IMR-90 (cell line): ENCODE measurements at regions not wholly inside any gene's neighbourhood (a gene's known extent, or its start where the extent isn't known, plus 50 kb on each side); places are given as distances from the start of the nearest gene placed in this dataset.

ENCODE experiments used
- ATAC-seq: fragments of 200-7000 bp; cut with Tn5 transposase; 2 replicates; pipeline ENCODE4 v1.9.1; 2020; ENCODE audit warnings: low read depth, mild to moderate bottlenecking, moderate library complexity
- BruUV-seq: library from RNA; stranded (reverse); fragments of 400-500 nt; replicated peaks from 2 replicates; lab custom pipeline; 2021; lab: Mats Ljungman, UMichigan
- CTCF ChIA-PET: fragments of 300-600 bp; formaldehyde crosslinking; extraction: SDS; loops from one replicate; lab custom pipeline; 2021; ENCODE audit warnings: antibody characterized with exemption; lab: Yijun Ruan, JAX
- POLR2A ChIA-PET: fragments of 300-600 bp; sonication (Branson Sonifier 250); formaldehyde crosslinking; loops from one replicate; lab custom pipeline; 2022; ENCODE audit warnings: antibody characterized with exemption; ENCODE audit not compliant: unreplicated experiment; lab: Charles Lee
- DNase-seq: peaks from one replicate; pipeline ENCODE4 v3.0.0; 2013
- H2AFZ ChIP-seq: replicated peaks from 2 replicates; pipeline ENCODE3; 2013; ENCODE audit warnings: low read length, mild to moderate bottlenecking; ENCODE audit not compliant: poor library complexity
- H2AK5ac ChIP-seq: 2 replicates; pipeline ENCODE4 v1.6.1; 2013; ENCODE audit warnings: low read depth, low read length, inconsistent platforms
- H2AK9ac ChIP-seq: replicated peaks from 2 replicates; pipeline ENCODE3; 2013; ENCODE audit warnings: mild to moderate bottlenecking, low read depth, low read length, moderate library complexity; ENCODE audit not compliant: poor library complexity
- H2BK120ac ChIP-seq: 2 replicates; pipeline ENCODE4 v1.6.1; 2013; ENCODE audit warnings: low read depth, low read length, inconsistent platforms
- H2BK15ac ChIP-seq: 3 replicates; pipeline ENCODE4 v1.6.1; 2013; ENCODE audit warnings: low read depth, low read length, inconsistent platforms
- H2BK20ac ChIP-seq: 2 replicates; pipeline ENCODE4 v1.6.1; 2013; ENCODE audit warnings: low read depth, mild to moderate bottlenecking, inconsistent platforms, low read length, moderate library complexity
- H2BK5ac ChIP-seq: 2 replicates; pipeline ENCODE4 v1.6.1; 2013; ENCODE audit warnings: mild to moderate bottlenecking, low read depth, low read length, inconsistent platforms; ENCODE audit not compliant: poor library complexity, severe bottlenecking
- H3K14ac ChIP-seq: replicated peaks from 2 replicates; pipeline ENCODE4 v1.6.1; 2013; ENCODE audit warnings: low read depth, low read length, inconsistent platforms
- H3K18ac ChIP-seq: 2 replicates; pipeline ENCODE4 v1.6.1; 2013; ENCODE audit warnings: low read depth, low read length, control low read depth
- H3K23ac ChIP-seq: 2 replicates; pipeline ENCODE4 v1.6.1; 2013; ENCODE audit warnings: low read depth, low read length, inconsistent platforms
- H3K27ac ChIP-seq: 2 replicates; pipeline ENCODE4 v1.5.1; 2013; ENCODE audit warnings: mild to moderate bottlenecking, control low read depth, low read length; ENCODE audit not compliant: insufficient read depth
- H3K27me3 ChIP-seq: 2 replicates; pipeline ENCODE4 v1.6.1; 2013; ENCODE audit warnings: low read length; ENCODE audit not compliant: control insufficient read depth, insufficient read depth
- H3K36me3 ChIP-seq: 2 replicates; pipeline ENCODE4 v1.6.1; 2013; ENCODE audit warnings: low read length, mixed read lengths; ENCODE audit not compliant: control insufficient read depth, insufficient read depth
- H3K4ac ChIP-seq: 2 replicates; pipeline ENCODE4 v1.6.1; 2013; ENCODE audit warnings: low read depth, low read length, inconsistent platforms
- H3K4me1 ChIP-seq: 2 replicates; pipeline ENCODE4 v1.6.1; 2013; ENCODE audit warnings: low read length, mixed read lengths; ENCODE audit not compliant: control insufficient read depth, insufficient read depth
- H3K4me2 ChIP-seq: 2 replicates; pipeline ENCODE4 v1.6.1; 2013; ENCODE audit warnings: low read depth, mild to moderate bottlenecking, control low read depth, low read length, moderate library complexity
- H3K4me3 ChIP-seq: 2 replicates; pipeline ENCODE4 v1.5.1; 2013; ENCODE audit warnings: low read depth, mild to moderate bottlenecking, control low read depth, low read length, moderate library complexity; ENCODE audit not compliant: insufficient read depth
- H3K56ac ChIP-seq: 2 replicates; pipeline ENCODE4 v1.6.1; 2013; ENCODE audit warnings: low read length, inconsistent platforms; ENCODE audit not compliant: insufficient read depth; ENCODE audit errors: extremely low read depth
- H3K79me1 ChIP-seq, 2 experiments: 2 replicates each; pipeline ENCODE4 v1.6.1; 2013; ENCODE audit warnings: low read length in 2 of 2, inconsistent platforms in 1 of 2, low read depth in 1 of 2
- H3K9ac ChIP-seq: 2 replicates; pipeline ENCODE4 v1.6.1; 2013; ENCODE audit warnings: low read depth, low read length, control low read depth
- H3K9me1 ChIP-seq: 2 replicates; pipeline ENCODE4 v1.6.1; 2013; ENCODE audit warnings: low read length, inconsistent platforms; ENCODE audit not compliant: insufficient read depth
- H3K9me3 ChIP-seq: 2 replicates; pipeline ENCODE4 v1.6.1; 2013; ENCODE audit warnings: low read length; ENCODE audit not compliant: control insufficient read depth, insufficient read depth
- H4K20me1 ChIP-seq: 2 replicates; pipeline ENCODE4 v1.6.1; 2013; ENCODE audit warnings: low read length, inconsistent platforms; ENCODE audit not compliant: insufficient read depth
- H4K5ac ChIP-seq: 2 replicates; pipeline ENCODE4 v1.6.1; 2013; ENCODE audit warnings: mild to moderate bottlenecking, low read depth, low read length, control low read depth
- H4K8ac ChIP-seq, 2 experiments: 2 replicates each; pipeline ENCODE4 v1.6.1; 2013; ENCODE audit warnings: low read depth in 2 of 2, low read length in 2 of 2, control low read depth in 1 of 2, inconsistent platforms in 1 of 2
- H4K91ac ChIP-seq: 2 replicates; pipeline ENCODE4 v1.6.1; 2013; ENCODE audit warnings: low read depth, low read length, inconsistent platforms; ENCODE audit not compliant: insufficient read depth
- BHLHE40 ChIP-seq: fragments of 150-350 bp; IDR thresholded peaks from 2 replicates; pipeline ENCODE4 v1.6.1; 2016; ENCODE audit warnings: mild to moderate bottlenecking, low read depth, low read length
- CEBPB ChIP-seq: IDR thresholded peaks from 2 replicates; pipeline ENCODE4 v1.6.1; 2012; ENCODE audit warnings: low read depth, low read length, improper control_type of control experiment
- CHD1 ChIP-seq: IDR thresholded peaks from 2 replicates; pipeline ENCODE4 v1.6.1; 2012; ENCODE audit warnings: low read depth, low read length, improper control_type of control experiment
- FOS ChIP-seq: fragments of 150-350 bp; IDR thresholded peaks from 2 replicates; pipeline ENCODE4 v1.6.1; 2016; ENCODE audit warnings: low read depth, low read length
- MAFK ChIP-seq: IDR thresholded peaks from 2 replicates; pipeline ENCODE4 v1.6.1; 2012; ENCODE audit warnings: low read depth, low read length, improper control_type of control experiment
- MAZ ChIP-seq: IDR thresholded peaks from 2 replicates; pipeline ENCODE4 v1.6.1; 2012; ENCODE audit warnings: low read depth, mild to moderate bottlenecking, low read length, improper control_type of control experiment, moderate library complexity, borderline replicate concordance
- MXI1 ChIP-seq: IDR thresholded peaks from 2 replicates; pipeline ENCODE4 v1.6.1; 2012; ENCODE audit warnings: low read depth, mild to moderate bottlenecking, low read length, moderate library complexity, borderline replicate concordance
- NFE2L2 ChIP-seq: fragments of 150-350 bp; IDR thresholded peaks from 2 replicates; pipeline ENCODE4 v1.6.1; 2016; ENCODE audit warnings: low read depth, mild to moderate bottlenecking, low read length
- POLR2A ChIP-seq: IDR thresholded peaks from 2 replicates; pipeline ENCODE4 v1.6.1; 2012; ENCODE audit warnings: mild to moderate bottlenecking, low read depth, low read length
- RAD21 ChIP-seq: IDR thresholded peaks from 2 replicates; pipeline ENCODE4 v1.6.1; 2012; ENCODE audit warnings: low read length, improper control_type of control experiment
- RCOR1 ChIP-seq: IDR thresholded peaks from 2 replicates; pipeline ENCODE4 v1.6.1; 2012; ENCODE audit warnings: mild to moderate bottlenecking, low read length, improper control_type of control experiment; ENCODE audit not compliant: insufficient replicate concordance
- RFX5 ChIP-seq: IDR thresholded peaks from 2 replicates; pipeline ENCODE4 v1.8.0; 2012; ENCODE audit warnings: low read depth, mild to moderate bottlenecking, low read length, moderate library complexity
- SMC3 ChIP-seq: fragments of 150-350 bp; IDR thresholded peaks from 2 replicates; pipeline ENCODE4 v1.6.1; 2016; ENCODE audit warnings: low read depth, mild to moderate bottlenecking, antibody characterized with exemption, low read length, moderate library complexity
- WGBS, 2 experiments: methylation state at CpG; one replicate each; pipeline versions ENCODE4 v1.1.5 to v1.1.7; 2013; ENCODE audit warnings: missing lambda C conversion rate in 2 of 2; ENCODE audit not compliant: insufficient read length in 1 of 2; ENCODE audit errors: extremely low coverage in 2 of 2; 5-methylcytosine and 5-hydroxymethylcytosine counted together
- dilution Hi-C: fragments of 300-500 bp; cut with HindIII; formaldehyde crosslinking; loops from one replicate; pipeline ENCODE4 v1.14.3; 2018; ENCODE audit warnings: low sequenced_read_pairs; ENCODE audit not compliant: unreplicated experiment
- in situ Hi-C: fragments of 300-500 bp; cut with MboI; formaldehyde crosslinking; loops from 3 replicates; pipeline ENCODE4 v1.14.3; 2019; ENCODE audit warnings: low sequenced_read_pairs, inconsistent platforms, mixed read lengths
- intact Hi-C: fragments of 100-400 bp; cut with micrococcal nuclease; formaldehyde crosslinking; loops from 2 replicates; pipeline ENCODE4 v1.10.0; 2022
- TF ChIP-seq, protein P1 (sequence below): fragments of 150-350 bp; IDR thresholded peaks from 2 replicates; pipeline ENCODE4 v1.6.1; 2017; ENCODE audit warnings: mild to moderate bottlenecking, antibody characterized with exemption, low read length, low read depth
- TF ChIP-seq, protein P2 (sequence below): fragments of 150-350 bp; IDR thresholded peaks from 2 replicates; pipeline ENCODE4 v1.6.1; 2016; ENCODE audit warnings: low read depth, mild to moderate bottlenecking, low read length, moderate library complexity, borderline replicate concordance
- TF ChIP-seq, protein P3 (sequence below): conservative IDR thresholded peaks from 2 replicates; pipeline ENCODE4 v1.5.1; 2012; ENCODE audit warnings: mild to moderate bottlenecking, low read depth, low read length, improper control_type of control experiment

DNA sequence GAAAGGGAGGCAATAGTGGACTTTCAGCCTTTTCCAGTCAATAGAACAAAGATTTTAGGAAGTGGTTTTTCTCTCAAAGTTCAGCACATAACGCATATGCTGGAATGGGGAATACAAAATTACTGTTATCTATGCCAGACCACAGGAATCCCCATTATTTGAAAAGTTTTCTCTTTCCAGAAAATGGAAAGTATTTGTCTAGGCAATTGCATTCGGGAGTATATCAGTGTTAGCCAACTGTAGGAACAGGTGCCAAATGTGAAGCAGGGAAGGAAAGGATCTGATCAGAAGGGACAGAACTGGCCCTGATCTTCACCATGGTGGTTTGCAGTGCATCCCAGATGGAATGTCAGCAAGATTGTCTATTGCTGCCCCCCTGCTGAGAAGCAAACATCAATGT lies 213.6 kb downstream of the CPE start:
- Histone ChIP-seq H2BK20ac (no peak overlapping the region), H2BK15ac (no peak overlapping the region), H3K14ac (no peak overlapping the region), H4K20me1 (no peaks in the 10 kb centered on the region), H3K4me2 (no peak overlapping the region), H3K23ac (no peak overlapping the region), H2AK5ac (no peak overlapping the region), H4K8ac (no peak overlapping the region), H3K4ac (no peak overlapping the region), H4K91ac (no peak overlapping the region), H3K27me3 (no peaks in the 10 kb centered on the region), H3K9me1 (no peaks in the 10 kb centered on the region), H3K27ac (no peak overlapping the region), H2BK120ac (no peak overlapping the region), H3K4me3 (no peak overlapping the region), H3K36me3 (no peaks in the 10 kb centered on the region), H3K79me1 (no peaks in the 10 kb centered on the region), H3K4me1 (no peaks in the 10 kb centered on the region), H3K9ac (no peak overlapping the region), H3K56ac (no peak overlapping the region), H3K9me3 (peaks cover 6% of the 10 kb centered on the region), H2BK5ac (no peak overlapping the region), H3K18ac (no peak overlapping the region), H2AK9ac (no peak overlapping the region), H4K5ac (no peak overlapping the region), H2AFZ (no peak overlapping the region)
- ChIA-PET CTCF (no interaction called here), POLR2A (no interaction called here)
- dilution Hi-C loops (no loop called here), in situ Hi-C loops (no loop called here), intact Hi-C loops (no loop called here)
- DNase-seq = no peak
- 43% methylated on average over 1 of the region's 2 CpGs; no CpG with 5 or more reads in 1 of the 2 experiments for WGBS, 2 experiments
- TF ChIP-seq, protein P1, sequence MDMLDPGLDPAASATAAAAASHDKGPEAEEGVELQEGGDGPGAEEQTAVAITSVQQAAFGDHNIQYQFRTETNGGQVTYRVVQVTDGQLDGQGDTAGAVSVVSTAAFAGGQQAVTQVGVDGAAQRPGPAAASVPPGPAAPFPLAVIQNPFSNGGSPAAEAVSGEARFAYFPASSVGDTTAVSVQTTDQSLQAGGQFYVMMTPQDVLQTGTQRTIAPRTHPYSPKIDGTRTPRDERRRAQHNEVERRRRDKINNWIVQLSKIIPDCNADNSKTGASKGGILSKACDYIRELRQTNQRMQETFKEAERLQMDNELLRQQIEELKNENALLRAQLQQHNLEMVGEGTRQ = no peak
- TF ChIP-seq FOS = no peak
- no peak for TF ChIP-seq BHLHE40
- TF ChIP-seq, protein P2, sequence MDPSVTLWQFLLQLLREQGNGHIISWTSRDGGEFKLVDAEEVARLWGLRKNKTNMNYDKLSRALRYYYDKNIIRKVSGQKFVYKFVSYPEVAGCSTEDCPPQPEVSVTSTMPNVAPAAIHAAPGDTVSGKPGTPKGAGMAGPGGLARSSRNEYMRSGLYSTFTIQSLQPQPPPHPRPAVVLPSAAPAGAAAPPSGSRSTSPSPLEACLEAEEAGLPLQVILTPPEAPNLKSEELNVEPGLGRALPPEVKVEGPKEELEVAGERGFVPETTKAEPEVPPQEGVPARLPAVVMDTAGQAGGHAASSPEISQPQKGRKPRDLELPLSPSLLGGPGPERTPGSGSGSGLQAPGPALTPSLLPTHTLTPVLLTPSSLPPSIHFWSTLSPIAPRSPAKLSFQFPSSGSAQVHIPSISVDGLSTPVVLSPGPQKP = no peak
- no peak for TF ChIP-seq MAZ
- no peak for TF ChIP-seq RFX5
- no peak for TF ChIP-seq MAFK
- TF ChIP-seq, protein P3, sequence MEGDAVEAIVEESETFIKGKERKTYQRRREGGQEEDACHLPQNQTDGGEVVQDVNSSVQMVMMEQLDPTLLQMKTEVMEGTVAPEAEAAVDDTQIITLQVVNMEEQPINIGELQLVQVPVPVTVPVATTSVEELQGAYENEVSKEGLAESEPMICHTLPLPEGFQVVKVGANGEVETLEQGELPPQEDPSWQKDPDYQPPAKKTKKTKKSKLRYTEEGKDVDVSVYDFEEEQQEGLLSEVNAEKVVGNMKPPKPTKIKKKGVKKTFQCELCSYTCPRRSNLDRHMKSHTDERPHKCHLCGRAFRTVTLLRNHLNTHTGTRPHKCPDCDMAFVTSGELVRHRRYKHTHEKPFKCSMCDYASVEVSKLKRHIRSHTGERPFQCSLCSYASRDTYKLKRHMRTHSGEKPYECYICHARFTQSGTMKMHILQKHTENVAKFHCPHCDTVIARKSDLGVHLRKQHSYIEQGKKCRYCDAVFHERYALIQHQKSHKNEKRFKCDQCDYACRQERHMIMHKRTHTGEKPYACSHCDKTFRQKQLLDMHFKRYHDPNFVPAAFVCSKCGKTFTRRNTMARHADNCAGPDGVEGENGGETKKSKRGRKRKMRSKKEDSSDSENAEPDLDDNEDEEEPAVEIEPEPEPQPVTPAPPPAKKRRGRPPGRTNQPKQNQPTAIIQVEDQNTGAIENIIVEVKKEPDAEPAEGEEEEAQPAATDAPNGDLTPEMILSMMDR = no peak
- no peak for TF ChIP-seq CHD1
- TF ChIP-seq SMC3 = no peak
- TF ChIP-seq RAD21 = no peak
- no peak for TF ChIP-seq CEBPB
- no peak for TF ChIP-seq NFE2L2
- TF ChIP-seq MXI1 = no peak
- no peak for TF ChIP-seq POLR2A
- TF ChIP-seq RCOR1 = no peak
- no TSS peak for BruUV-seq
- ATAC-seq = no peak
